ENCODE measurements at regions not wholly inside any gene's neighbourhood (a gene's known extent, or its start where the extent isn't known, plus 50 kb on each side); places are given as distances from the start of the nearest gene placed in this dataset.

GRCh38 chr14:95034788-95035187 is 122.5 kb downstream of the DICER1 start:
- Mint-ChIP-seq H3K36me3 (ENCODE audit: insufficient read depth) (peaks cover 1% of the 10 kb centered on the region), H3K4me1 (no peaks in the 10 kb centered on the region), H3K4me3 (no peak overlapping the region), H3K27ac (ENCODE audit: low read depth) (no peak overlapping the region), H3K9me3 (peaks cover 4% of the 10 kb centered on the region), H3K27me3 (peaks cover 48% of the 10 kb centered on the region)
- DNase-seq (ENCODE audit: low spot score in 2 of 2): no peak
- ATAC-seq (replicated peaks; ENCODE audit: extremely low read depth, poor library complexity, severe bottlenecking): no peak

GRCh38 chr14:95033682-95034632 is 123.4 kb downstream of the DICER1 start:
- peak in 1 of 2 donors; percentile 4 for DNase-seq (ENCODE audit: low spot score in 2 of 2)
- no peak overlapping the region for H3K4me3 Mint-ChIP-seq
- H3K9me3 Mint-ChIP-seq: peaks cover 4% of the 10 kb centered on the region
- H3K36me3 Mint-ChIP-seq (ENCODE audit: insufficient read depth): peaks cover 1% of the 10 kb centered on the region
- H3K27ac Mint-ChIP-seq (ENCODE audit: low read depth): no peak overlapping the region
- ATAC-seq (replicated peaks; ENCODE audit: extremely low read depth, poor library complexity, severe bottlenecking): no peak
- H3K4me1 Mint-ChIP-seq: no peaks in the 10 kb centered on the region
- H3K27me3 Mint-ChIP-seq: peaks cover 51% of the 10 kb centered on the region

- H3K36me3 Mint-ChIP-seq (ENCODE audit: insufficient read depth): peaks cover 1% of the 10 kb centered on the region
- ATAC-seq (replicated peaks; ENCODE audit: extremely low read depth, poor library complexity, severe bottlenecking): no peak
- peaks cover 51% of the 10 kb centered on the region for H3K27me3 Mint-ChIP-seq
- DNase-seq (ENCODE audit: low spot score in 2 of 2): no peak
- H3K9me3 Mint-ChIP-seq: peaks cover 4% of the 10 kb centered on the region
- H3K4me3 Mint-ChIP-seq: no peak overlapping the region
- H3K4me1 Mint-ChIP-seq: no peaks in the 10 kb centered on the region
- H3K27ac Mint-ChIP-seq (ENCODE audit: low read depth): no peak overlapping the region
Measured at GRCh38 chr14:95033031-95033430, 124.3 kb downstream of the DICER1 start.

- Mint-ChIP-seq H3K4me1 (no peaks in the 10 kb centered on the region), H3K4me3 (no peak overlapping the region), H3K27ac (ENCODE audit: low read depth) (no peak overlapping the region), H3K9me3 (no peaks in the 10 kb centered on the region), H3K36me3 (ENCODE audit: insufficient read depth) (no peaks in the 10 kb centered on the region), H3K27me3 (peaks cover 35% of the 10 kb centered on the region)
- DNase-seq (ENCODE audit: low spot score in 2 of 2) (no peak), ATAC-seq (replicated peaks; ENCODE audit: extremely low read depth, poor library complexity, severe bottlenecking) (no peak)
Measured at GRCh38 chr14:95026851-95027463, 130.4 kb downstream of the DICER1 start.

GRCh38 chr14:95025941-95026340 is 131.4 kb downstream of the DICER1 start:
- H3K27me3 Mint-ChIP-seq: peaks cover 35% of the 10 kb centered on the region
- no peak overlapping the region for H3K27ac Mint-ChIP-seq (ENCODE audit: low read depth)
- DNase-seq (ENCODE audit: low spot score in 2 of 2): no peak
- H3K4me3 Mint-ChIP-seq: no peak overlapping the region
- no peaks in the 10 kb centered on the region for H3K36me3 Mint-ChIP-seq (ENCODE audit: insufficient read depth)
- ATAC-seq (replicated peaks; ENCODE audit: extremely low read depth, poor library complexity, severe bottlenecking): no peak
- no peaks in the 10 kb centered on the region for H3K4me1 Mint-ChIP-seq
- no peaks in the 10 kb centered on the region for H3K9me3 Mint-ChIP-seq

GRCh38 chr14:95025218-95025617 is 132.1 kb downstream of the DICER1 start:
- DNase-seq (ENCODE audit: low spot score in 2 of 2) (no peak), ATAC-seq (replicated peaks; ENCODE audit: extremely low read depth, poor library complexity, severe bottlenecking) (no peak)
- peaks cover 35% of the 10 kb centered on the region for H3K27me3 Mint-ChIP-seq
- no peak overlapping the region for H3K27ac Mint-ChIP-seq (ENCODE audit: low read depth)
- H3K36me3 Mint-ChIP-seq (ENCODE audit: insufficient read depth): no peaks in the 10 kb centered on the region
- H3K4me3 Mint-ChIP-seq: no peak overlapping the region
- H3K4me1 Mint-ChIP-seq: no peaks in the 10 kb centered on the region
- H3K9me3 Mint-ChIP-seq: no peaks in the 10 kb centered on the region

- Mint-ChIP-seq H3K27ac (ENCODE audit: low read depth) (no peak overlapping the region), H3K4me1 (no peaks in the 10 kb centered on the region), H3K27me3 (peaks cover 30% of the 10 kb centered on the region), H3K36me3 (ENCODE audit: insufficient read depth) (no peaks in the 10 kb centered on the region), H3K9me3 (no peaks in the 10 kb centered on the region), H3K4me3 (no peak overlapping the region)
- no peak for DNase-seq (ENCODE audit: low spot score in 2 of 2)
- ATAC-seq (replicated peaks; ENCODE audit: extremely low read depth, poor library complexity, severe bottlenecking): no peak
Measured at GRCh38 chr14:95024380-95024779, 132.9 kb downstream of the DICER1 start.

- Mint-ChIP-seq H3K36me3 (ENCODE audit: insufficient read depth) (no peaks in the 10 kb centered on the region), H3K9me3 (no peaks in the 10 kb centered on the region), H3K27me3 (peaks cover 25% of the 10 kb centered on the region), H3K27ac (ENCODE audit: low read depth) (no peak overlapping the region), H3K4me3 (no peak overlapping the region), H3K4me1 (no peaks in the 10 kb centered on the region)
- ATAC-seq (replicated peaks; ENCODE audit: extremely low read depth, poor library complexity, severe bottlenecking) (no peak), DNase-seq (ENCODE audit: low spot score in 2 of 2) (no peak)
Measured at GRCh38 chr14:95023886-95024285, 133.4 kb downstream of the DICER1 start.

GRCh38 chr14:95023115-95023514 is 134.2 kb downstream of the DICER1 start:
- Mint-ChIP-seq H3K36me3 (ENCODE audit: insufficient read depth) (no peaks in the 10 kb centered on the region), H3K27ac (ENCODE audit: low read depth) (no peak overlapping the region)
- ATAC-seq (replicated peaks; ENCODE audit: extremely low read depth, poor library complexity, severe bottlenecking): no peak

GRCh38 chr14:95021588-95021987 is 135.7 kb downstream of the DICER1 start:
- Mint-ChIP-seq H3K27ac (ENCODE audit: low read depth) (no peak overlapping the region), H3K27me3 (peaks cover 12% of the 10 kb centered on the region), H3K4me3 (no peak overlapping the region), H3K4me1 (no peaks in the 10 kb centered on the region), H3K36me3 (ENCODE audit: insufficient read depth) (no peaks in the 10 kb centered on the region), H3K9me3 (no peaks in the 10 kb centered on the region)
- no peak for DNase-seq (ENCODE audit: low spot score in 2 of 2)
- no peak for ATAC-seq (replicated peaks; ENCODE audit: extremely low read depth, poor library complexity, severe bottlenecking)

More at GRCh38 chr14:95023115-95023514, 134.2 kb downstream of the DICER1 start:
- H3K9me3 Mint-ChIP-seq: no peaks in the 10 kb centered on the region
- no peaks in the 10 kb centered on the region for H3K4me1 Mint-ChIP-seq
- no peak overlapping the region for H3K4me3 Mint-ChIP-seq
- peaks cover 18% of the 10 kb centered on the region for H3K27me3 Mint-ChIP-seq
- no peak for DNase-seq (ENCODE audit: low spot score in 2 of 2)

GRCh38 chr14:95018821-95019220 is 138.5 kb downstream of the DICER1 start:
- Mint-ChIP-seq H3K4me3 (no peak overlapping the region), H3K27me3 (no peaks in the 10 kb centered on the region), H3K9me3 (no peaks in the 10 kb centered on the region), H3K36me3 (ENCODE audit: insufficient read depth) (no peaks in the 10 kb centered on the region), H3K4me1 (no peaks in the 10 kb centered on the region), H3K27ac (ENCODE audit: low read depth) (no peak overlapping the region)
- DNase-seq (ENCODE audit: low spot score in 2 of 2): no peak
- ATAC-seq (replicated peaks; ENCODE audit: extremely low read depth, poor library complexity, severe bottlenecking): no peak

- Mint-ChIP-seq H3K36me3 (ENCODE audit: insufficient read depth) (no peaks in the 10 kb centered on the region), H3K4me1 (no peaks in the 10 kb centered on the region), H3K27ac (ENCODE audit: low read depth) (no peak overlapping the region), H3K9me3 (no peaks in the 10 kb centered on the region), H3K27me3 (peaks cover 19% of the 10 kb centered on the region), H3K4me3 (no peak overlapping the region)
- ATAC-seq (replicated peaks; ENCODE audit: extremely low read depth, poor library complexity, severe bottlenecking): no peak
- DNase-seq (ENCODE audit: low spot score in 2 of 2): no peak
Measured at GRCh38 chr14:95015046-95015445, 142.3 kb downstream of the DICER1 start.

- H3K4me1 Mint-ChIP-seq: no peaks in the 10 kb centered on the region
- no peak overlapping the region for H3K27ac Mint-ChIP-seq (ENCODE audit: low read depth)
Measured at GRCh38 chr14:95014036-95014435, 143.3 kb downstream of the DICER1 start.

More at GRCh38 chr14:95014036-95014435, 143.3 kb downstream of the DICER1 start:
- no peaks in the 10 kb centered on the region for H3K9me3 Mint-ChIP-seq
- no peak overlapping the region for H3K4me3 Mint-ChIP-seq
- peaks cover 26% of the 10 kb centered on the region for H3K27me3 Mint-ChIP-seq
- no peaks in the 10 kb centered on the region for H3K36me3 Mint-ChIP-seq (ENCODE audit: insufficient read depth)
- no peak for ATAC-seq (replicated peaks; ENCODE audit: extremely low read depth, poor library complexity, severe bottlenecking)
- no peak for DNase-seq (ENCODE audit: low spot score in 2 of 2)
